Sigmoid colon (tissue), 6 donors: ENCODE measurements at regions not wholly inside any gene's neighbourhood (a gene's known extent, or its start where the extent isn't known, plus 50 kb on each side); places are given as distances from the start of the nearest gene placed in this dataset.
A peak's percentile ranks its signal among the peaks of the same experiment; 100 is the strongest.

Source experiments
- DNase-seq: peaks from one replicate; pipeline ENCODE4 v3.0.0-alpha.2; 2019
- H3K27ac ChIP-seq, 4 donors: fragments of 200-600 bp; sonication (generic); one replicate each; pipeline ENCODE4 v1.5.1; 2016 to 2019; ENCODE audit warnings: mild to moderate bottlenecking in 1 of 4
- H3K27me3 ChIP-seq, 3 donors: fragments of 200-600 bp; sonication (generic); one replicate each; pipeline ENCODE4 v1.5.1; 2019; ENCODE audit warnings: mild to moderate bottlenecking in 1 of 3
- H3K36me3 ChIP-seq, 4 donors: fragments of 200-600 bp; sonication (generic); one replicate each; pipeline ENCODE4 v1.5.1; 2016 to 2019
- H3K4me1 ChIP-seq, 4 donors: fragments of 200-600 bp; sonication (generic); one replicate each; pipeline ENCODE4 v1.5.1; 2017 to 2019
- H3K4me3 ChIP-seq, 4 donors: fragments of 200-600 bp; sonication (generic); one replicate each; pipeline ENCODE4 v1.5.1; 2017 to 2019; ENCODE audit warnings: mild to moderate bottlenecking in 2 of 4, moderate library complexity in 1 of 4
- H3K9me3 ChIP-seq, 4 donors: fragments of 200-600 bp in 3 of 4; sonication (generic) in 3 of 4; one replicate each; pipeline versions ENCODE4 v1.5.1 to v1.6.1; 2013 to 2019
- EP300 ChIP-seq, 4 donors: sonication (generic); formaldehyde crosslinking; IDR thresholded peaks; one replicate each; pipeline ENCODE4 v1.6.1; 2017; ENCODE audit warnings: antibody characterized with exemption in 4 of 4
- POLR2A ChIP-seq, 2 donors: fragments of 450-650 bp; IDR thresholded peaks; one replicate each; pipeline ENCODE4 v1.6.1; 2016; ENCODE audit warnings: antibody characterized with exemption in 2 of 2, mild to moderate bottlenecking in 2 of 2, moderate library complexity in 2 of 2
- POLR2AphosphoS5 ChIP-seq, 4 donors: sonication (generic); formaldehyde crosslinking; IDR thresholded peaks; one replicate each; pipeline ENCODE4 v1.6.1; 2017; ENCODE audit warnings: antibody characterized with exemption in 4 of 4
- WGBS, 2 donors: extraction: QIAGEN DNeasy Blood & Tissue Kit; methylation state at CpG; one replicate each; pipeline ENCODE4 v1.1.7; 2013; 5-methylcytosine and 5-hydroxymethylcytosine counted together
- intact Hi-C: fragments of 100-400 bp; cut with DNase I; formaldehyde crosslinking; loops from one replicate; pipeline ENCODE4 v1.15.1; 2023
- TF ChIP-seq, protein P1 (sequence below), 4 experiments: fragments of 450-650 bp in 3 of 4; fragments of 200-600 bp in 1 of 4; IDR thresholded peaks; one replicate each; pipeline ENCODE4 v1.5.1; 2016 to 2019; ENCODE audit warnings: antibody characterized with exemption in 4 of 4, mild to moderate bottlenecking in 3 of 4, moderate library complexity in 2 of 4
- donor health status: healthy with polysubstance abuse.
- donor health status: healthy.

DNA sequence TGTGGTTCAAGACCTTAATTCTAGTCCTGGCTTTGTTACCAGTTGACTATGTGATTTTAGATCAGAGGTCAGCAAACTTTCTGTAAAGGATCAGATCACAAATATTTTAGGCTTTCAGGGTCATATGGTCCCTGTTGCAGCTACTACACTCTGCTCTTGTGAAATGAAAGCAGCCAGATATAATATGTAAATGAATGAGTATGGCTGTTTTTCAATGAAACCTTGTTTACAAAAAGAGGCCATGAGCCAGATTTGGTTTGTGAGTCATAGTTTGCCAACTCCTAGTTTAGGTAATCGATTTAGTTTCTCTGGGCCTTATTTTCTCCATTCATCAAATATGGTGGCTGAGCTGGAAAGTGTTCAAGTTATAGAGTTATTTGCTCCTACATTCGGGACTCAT lies 346.7 kb downstream of the NUF2 start:
- 69 to 78% methylated on average over 2 of the region's 2 CpGs for WGBS, 2 donors
- no peak for DNase-seq
- H3K4me3 ChIP-seq, result no peak overlapping the region
- H3K4me1 ChIP-seq, result peaks cover 0 to 13% (median 4%) of the 10 kb centered on the region in 4 donors
- no peak overlapping the region for H3K27ac ChIP-seq
- no peaks in the 10 kb centered on the region for H3K27me3 ChIP-seq
- TF ChIP-seq POLR2AphosphoS5 (IDR thresholded peaks at IDR 0.05) (no peak), POLR2A (IDR thresholded peaks at IDR 0.05) (no peak), EP300 (IDR thresholded peaks at IDR 0.05) (no peak)
- TF ChIP-seq, protein P1, sequence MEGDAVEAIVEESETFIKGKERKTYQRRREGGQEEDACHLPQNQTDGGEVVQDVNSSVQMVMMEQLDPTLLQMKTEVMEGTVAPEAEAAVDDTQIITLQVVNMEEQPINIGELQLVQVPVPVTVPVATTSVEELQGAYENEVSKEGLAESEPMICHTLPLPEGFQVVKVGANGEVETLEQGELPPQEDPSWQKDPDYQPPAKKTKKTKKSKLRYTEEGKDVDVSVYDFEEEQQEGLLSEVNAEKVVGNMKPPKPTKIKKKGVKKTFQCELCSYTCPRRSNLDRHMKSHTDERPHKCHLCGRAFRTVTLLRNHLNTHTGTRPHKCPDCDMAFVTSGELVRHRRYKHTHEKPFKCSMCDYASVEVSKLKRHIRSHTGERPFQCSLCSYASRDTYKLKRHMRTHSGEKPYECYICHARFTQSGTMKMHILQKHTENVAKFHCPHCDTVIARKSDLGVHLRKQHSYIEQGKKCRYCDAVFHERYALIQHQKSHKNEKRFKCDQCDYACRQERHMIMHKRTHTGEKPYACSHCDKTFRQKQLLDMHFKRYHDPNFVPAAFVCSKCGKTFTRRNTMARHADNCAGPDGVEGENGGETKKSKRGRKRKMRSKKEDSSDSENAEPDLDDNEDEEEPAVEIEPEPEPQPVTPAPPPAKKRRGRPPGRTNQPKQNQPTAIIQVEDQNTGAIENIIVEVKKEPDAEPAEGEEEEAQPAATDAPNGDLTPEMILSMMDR (IDR thresholded peaks at IDR 0.05), result no peak
- no peaks in the 10 kb centered on the region for H3K9me3 ChIP-seq
- H3K36me3 ChIP-seq, result no peaks in the 10 kb centered on the region
- intact Hi-C loops, result no loop called here

DNA sequence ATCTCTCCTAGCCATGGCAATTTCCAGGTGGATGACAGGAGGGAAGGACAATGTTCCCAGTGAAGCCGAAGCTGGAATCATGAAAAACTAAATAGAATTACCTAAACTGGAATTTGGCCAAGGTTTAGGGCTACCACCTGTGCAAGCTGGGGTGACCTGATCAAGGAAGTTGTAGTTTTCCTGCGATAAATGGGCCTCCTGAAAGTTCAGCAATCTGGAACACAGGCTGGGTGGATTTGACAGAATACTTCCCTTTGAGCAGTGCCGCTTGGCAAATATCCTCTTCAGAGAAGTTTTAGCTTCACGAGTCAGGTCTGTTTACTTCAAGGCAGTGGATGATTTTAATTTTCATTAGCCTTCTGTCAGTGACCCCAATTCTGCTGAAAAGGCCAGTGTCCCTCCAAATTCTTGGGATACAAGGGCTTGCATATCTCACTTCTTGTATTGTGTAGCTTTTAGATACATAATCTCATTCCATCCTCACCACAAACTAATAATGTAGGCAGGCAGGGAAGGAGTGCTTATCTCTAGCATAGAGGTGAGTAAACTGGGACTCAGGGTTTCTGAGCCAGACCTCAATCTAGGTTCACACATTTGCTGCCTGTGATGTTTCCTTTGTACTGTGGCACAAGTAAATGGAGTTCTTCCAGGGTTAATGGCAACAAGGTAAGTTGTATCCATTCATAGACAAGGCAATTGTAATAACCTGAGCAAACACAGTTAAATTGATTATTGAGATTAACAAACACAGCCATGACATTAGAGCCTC lies 349.4 kb downstream of the NUF2 start:
- H3K4me1 ChIP-seq, result peaks cover 0 to 16% (median 9%) of the 10 kb centered on the region in 4 donors
- 20 to 48% methylated on average over 4 of the region's 4 CpGs for WGBS, 2 donors
- no peaks in the 10 kb centered on the region for H3K36me3 ChIP-seq
- no peaks in the 10 kb centered on the region for H3K9me3 ChIP-seq
- TF ChIP-seq, protein P1 (IDR thresholded peaks at IDR 0.05), result no peak
- no peak for TF ChIP-seq POLR2A (IDR thresholded peaks at IDR 0.05)
- TF ChIP-seq EP300 (IDR thresholded peaks at IDR 0.05), result no peak
- no peak for TF ChIP-seq POLR2AphosphoS5 (IDR thresholded peaks at IDR 0.05)
- no peaks in the 10 kb centered on the region for H3K27me3 ChIP-seq
- H3K4me3 ChIP-seq, result no peak overlapping the region
- H3K27ac ChIP-seq, result no peak overlapping the region
- intact Hi-C loops, result no loop called here
- DNase-seq, result no peak

DNA sequence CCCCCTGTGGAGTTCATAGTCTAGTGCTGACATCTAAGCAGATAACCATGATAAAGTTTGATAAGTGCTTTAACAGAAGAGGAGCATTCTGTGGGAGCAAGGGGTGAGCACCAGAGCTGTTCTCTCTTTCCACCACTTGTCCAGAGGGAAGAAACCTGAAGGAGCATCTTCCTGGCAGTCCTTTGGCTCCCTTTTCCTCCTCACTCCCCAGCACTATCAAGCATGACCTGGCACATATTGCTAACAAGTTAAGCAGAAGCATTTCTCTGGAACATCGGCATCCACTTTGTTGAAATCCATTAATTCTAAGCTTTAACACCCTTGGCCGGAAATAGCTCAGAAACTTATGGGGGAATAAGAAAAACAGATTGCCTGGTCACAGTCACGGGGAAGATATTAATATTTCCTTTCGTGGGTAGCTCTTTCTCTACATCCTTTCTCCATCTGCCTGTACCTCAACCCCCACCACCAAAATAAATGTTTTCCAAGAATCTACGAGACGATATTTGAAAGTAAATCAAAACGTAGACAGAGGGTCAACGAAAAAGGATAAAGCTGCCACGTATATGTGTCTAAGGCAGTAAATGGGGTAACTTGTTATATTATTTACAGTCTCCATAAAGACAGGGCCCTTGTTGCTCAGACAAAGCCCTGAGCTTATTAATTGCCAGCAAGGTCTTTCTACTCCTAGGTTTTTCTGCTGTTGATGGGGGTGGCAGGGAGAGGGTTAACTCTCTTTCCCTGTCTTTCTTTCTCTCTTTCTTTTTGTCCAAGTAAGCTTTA lies 351.4 kb downstream of the NUF2 start:
- Histone ChIP-seq H3K4me1 (peaks cover 0 to 16% (median 9%) of the 10 kb centered on the region in 4 donors), H3K9me3 (no peaks in the 10 kb centered on the region), H3K36me3 (no peaks in the 10 kb centered on the region), H3K27ac (peak overlapping the region in 3 of 4 donors; percentile 13 to 47 (median 47)), H3K4me3 (no peak overlapping the region), H3K27me3 (no peaks in the 10 kb centered on the region)
- 85 to 91% methylated on average over 9 of the region's 9 CpGs for WGBS, 2 donors
- TF ChIP-seq EP300 (IDR thresholded peaks at IDR 0.05), result no peak
- TF ChIP-seq, protein P1 (IDR thresholded peaks at IDR 0.05), result no peak
- no peak for TF ChIP-seq POLR2AphosphoS5 (IDR thresholded peaks at IDR 0.05)
- no peak for TF ChIP-seq POLR2A (IDR thresholded peaks at IDR 0.05)
- no peak for DNase-seq
- intact Hi-C loops, result no loop called here

DNA sequence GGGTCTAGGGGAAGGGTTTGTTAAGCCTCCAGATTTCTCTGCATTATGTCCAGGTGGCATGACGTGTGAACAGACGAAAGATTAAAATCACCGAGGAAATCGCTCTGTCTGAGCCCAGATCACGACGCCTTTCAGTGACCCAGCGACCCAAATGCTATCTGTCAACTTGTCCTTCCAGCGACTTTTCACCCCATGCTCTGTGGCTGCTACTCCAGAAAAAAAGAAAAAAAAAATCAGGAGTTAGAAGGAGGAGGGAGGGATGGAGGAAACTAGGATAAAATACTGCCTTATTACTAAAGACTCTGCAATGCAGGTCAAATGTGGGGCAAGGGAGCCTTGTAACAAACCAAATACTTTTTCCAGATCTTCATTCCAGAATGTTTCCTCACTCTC lies 352.0 kb downstream of the NUF2 start:
- no peak for TF ChIP-seq POLR2A (IDR thresholded peaks at IDR 0.05)
- no peak for TF ChIP-seq EP300 (IDR thresholded peaks at IDR 0.05)
- TF ChIP-seq POLR2AphosphoS5 (IDR thresholded peaks at IDR 0.05), result peak in 2 of 4 donors; percentile 7 to 31
- TF ChIP-seq, protein P1 (IDR thresholded peaks at IDR 0.05), result no peak
- no peaks in the 10 kb centered on the region for H3K27me3 ChIP-seq
- intact Hi-C loops, result no loop called here
- H3K4me3 ChIP-seq, result no peak overlapping the region
- H3K27ac ChIP-seq, result peak overlapping the region in 3 of 4 donors; percentile 13 to 47 (median 47)
- H3K9me3 ChIP-seq, result no peaks in the 10 kb centered on the region
- no peaks in the 10 kb centered on the region for H3K36me3 ChIP-seq
- H3K4me1 ChIP-seq, result peaks cover 0 to 16% (median 9%) of the 10 kb centered on the region in 4 donors
- DNase-seq, result no peak
- 77 to 83% methylated on average over 8 of the region's 8 CpGs for WGBS, 2 donors
